ENCODE measurements at regions not wholly inside any gene's neighbourhood (a gene's known extent, or its start where the extent isn't known, plus 50 kb on each side); places are given as distances from the start of the nearest gene placed in this dataset.

DNA sequence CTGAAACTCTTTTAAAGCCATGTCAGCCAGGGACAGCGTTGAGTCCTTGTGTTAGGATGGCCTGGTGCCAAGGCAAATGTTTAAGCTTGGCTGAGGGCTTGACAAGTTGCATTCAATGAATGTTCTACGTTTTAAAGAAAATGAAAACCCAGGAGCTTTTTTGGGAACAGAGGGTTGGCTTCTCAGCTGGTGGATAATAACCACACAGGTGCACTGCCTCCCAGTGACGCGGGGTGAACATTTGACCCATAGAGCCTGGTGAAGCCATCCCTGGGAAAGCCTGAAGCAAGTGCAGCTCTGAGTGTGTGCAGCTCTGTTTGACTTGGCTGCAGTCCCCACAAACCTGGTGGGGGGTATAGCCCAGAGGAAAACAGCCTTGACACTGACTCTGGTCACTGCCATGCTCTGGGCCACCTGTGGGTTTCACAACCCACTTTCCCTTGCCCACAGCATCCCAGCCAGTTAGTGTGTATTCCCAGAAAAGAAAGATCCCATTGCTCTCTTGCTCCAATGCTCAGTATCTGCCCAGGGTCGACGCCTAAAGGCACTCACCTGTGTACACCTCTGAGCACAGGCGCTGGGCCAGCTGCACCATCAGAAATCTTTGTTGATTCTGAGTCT, 874.9 kb downstream of the RNF144A start:
- DNase-seq (ENCODE audit: low read depth): no peak

DNA sequence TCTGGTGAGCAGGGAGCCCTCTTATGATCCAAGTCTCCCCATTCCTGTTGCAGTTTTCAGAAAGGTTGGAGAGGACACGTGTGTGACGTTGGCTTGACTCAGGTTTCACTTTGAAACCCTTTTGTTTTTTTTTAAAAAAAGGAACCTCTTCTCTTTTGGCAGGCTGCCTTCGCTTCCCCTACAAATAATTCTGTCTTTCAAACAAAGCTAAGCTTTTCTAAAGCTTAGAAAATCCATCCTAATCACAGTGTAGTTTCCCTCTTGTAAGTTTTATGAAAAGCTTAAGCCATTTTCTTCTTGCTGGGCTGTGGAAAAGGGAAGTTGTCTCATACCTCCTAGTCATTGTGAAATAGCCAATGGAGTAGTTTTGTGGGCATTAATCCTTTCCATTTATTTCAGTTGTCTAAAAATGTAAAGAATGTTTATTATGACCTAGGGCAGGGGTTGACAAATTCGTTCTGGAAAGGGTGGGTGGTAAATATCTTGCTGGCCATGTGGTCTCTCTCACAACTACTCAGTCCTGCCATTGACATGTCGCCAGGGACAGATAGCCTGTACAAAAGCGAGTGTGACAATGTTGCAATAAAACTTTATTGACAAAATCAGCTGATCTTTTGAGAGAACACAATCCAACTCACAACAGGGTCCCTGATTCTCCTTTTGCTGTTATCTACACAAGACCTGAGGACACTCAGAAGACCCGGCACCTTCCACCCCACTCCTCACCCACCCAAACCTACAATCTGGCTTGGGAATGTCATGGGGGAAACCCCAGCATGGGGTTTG, 878.8 kb downstream of the RNF144A start:
- DNase-seq (ENCODE audit: low read depth): peak; percentile 11

DNA sequence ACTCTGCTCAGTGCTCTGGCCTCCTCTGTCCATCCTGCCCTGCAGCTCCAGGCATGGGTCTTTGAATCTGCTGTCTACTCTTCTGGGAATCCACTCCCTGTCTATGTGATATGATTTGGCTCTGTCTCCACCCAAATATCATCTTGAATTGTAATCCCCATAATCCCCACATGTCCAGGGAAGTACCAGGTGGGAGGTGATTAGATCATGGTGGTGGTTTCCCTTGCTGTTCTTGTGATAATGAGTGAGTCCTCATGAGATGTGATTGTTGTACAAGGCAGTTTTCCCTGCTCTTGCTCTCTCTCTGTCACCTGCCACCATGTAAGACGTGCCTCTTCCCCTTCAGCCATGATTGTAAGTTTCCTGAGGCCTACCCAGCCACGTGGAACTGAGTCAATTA, 881.8 kb upstream of the ID2 start:
- DNase-seq (ENCODE audit: low read depth): no peak

DNA sequence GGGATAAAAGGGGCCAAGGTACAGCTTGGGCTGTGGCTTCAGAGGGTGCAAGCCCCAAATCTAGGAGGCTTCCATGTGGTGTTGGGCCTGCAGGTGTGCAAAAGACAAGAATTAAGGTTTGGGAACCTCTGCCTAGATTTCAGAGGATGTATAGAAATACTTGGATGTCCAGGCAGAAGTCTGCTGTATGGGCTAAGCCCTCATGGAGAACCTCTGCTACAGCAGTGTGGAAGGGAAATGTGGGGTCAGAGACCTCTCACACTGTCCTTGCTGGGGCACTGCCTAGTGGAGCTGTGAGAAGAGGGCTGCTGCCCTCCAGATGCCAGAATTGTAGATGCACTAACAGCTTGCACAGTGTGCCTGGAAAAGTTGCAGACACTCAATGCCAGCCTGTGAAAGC, 880.6 kb upstream of the ID2 start:
- DNase-seq (ENCODE audit: low read depth): no peak

DNA sequence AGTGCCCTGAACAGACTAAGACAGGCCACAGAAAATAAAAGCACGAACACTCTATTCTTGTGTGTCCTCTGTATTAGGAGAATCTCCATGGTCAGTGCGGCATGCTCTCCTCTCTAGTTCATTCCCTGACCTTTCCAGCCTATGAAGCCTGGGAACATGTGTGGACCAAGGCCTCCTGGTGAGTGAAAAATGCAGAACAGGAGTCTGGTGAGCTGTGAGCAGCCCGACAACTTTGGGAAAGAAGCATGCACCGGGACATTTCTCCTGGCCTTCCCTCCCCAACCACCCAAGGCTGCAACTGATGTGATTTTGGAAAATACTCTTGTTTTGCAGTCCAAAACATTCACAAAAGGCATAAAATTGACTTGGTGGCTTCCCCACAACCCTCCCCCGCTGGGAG, 878.3 kb upstream of the ID2 start:
- DNase-seq (ENCODE audit: low read depth): no peak

DNA sequence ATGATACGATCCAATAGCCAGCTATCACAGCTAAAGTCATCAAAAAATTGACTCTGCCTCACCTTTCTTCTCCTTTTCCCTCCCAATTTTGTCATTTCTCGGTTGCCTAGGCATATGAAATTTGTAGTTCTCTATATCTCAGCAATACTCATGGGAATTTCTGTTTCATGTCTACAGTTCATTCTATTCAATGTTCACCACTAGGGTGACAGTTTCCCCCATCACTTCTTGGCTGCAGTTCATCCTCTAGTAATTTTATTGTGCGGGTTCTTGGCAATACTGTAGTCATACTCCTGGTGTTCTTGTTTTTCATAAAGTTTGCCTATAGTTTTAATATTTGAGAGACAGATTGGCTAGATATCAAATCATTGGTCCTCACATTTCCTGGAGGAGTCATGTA, 872.2 kb upstream of the ID2 start:
- DNase-seq (ENCODE audit: low read depth): no peak

DNA sequence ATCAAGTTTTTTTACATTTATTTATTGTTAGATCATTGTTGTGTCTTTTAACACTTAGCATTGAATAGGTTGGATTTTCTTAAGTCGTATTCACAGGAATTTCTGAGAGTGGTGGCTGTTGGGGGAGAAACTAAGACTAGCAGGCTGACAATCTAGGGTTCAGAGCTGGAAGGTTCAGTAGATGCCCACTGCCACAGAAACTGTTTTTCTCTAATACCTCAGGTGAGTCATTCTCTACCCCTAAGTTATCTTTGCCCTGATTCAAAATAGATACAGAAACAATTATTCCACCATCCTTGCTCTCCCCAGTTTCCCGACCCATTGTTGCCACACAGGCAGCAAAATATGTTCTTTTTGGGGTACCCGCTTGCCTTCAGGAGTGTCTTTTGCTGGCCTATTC, 870.8 kb upstream of the ID2 start:
- no peak for DNase-seq (ENCODE audit: low read depth)

DNA sequence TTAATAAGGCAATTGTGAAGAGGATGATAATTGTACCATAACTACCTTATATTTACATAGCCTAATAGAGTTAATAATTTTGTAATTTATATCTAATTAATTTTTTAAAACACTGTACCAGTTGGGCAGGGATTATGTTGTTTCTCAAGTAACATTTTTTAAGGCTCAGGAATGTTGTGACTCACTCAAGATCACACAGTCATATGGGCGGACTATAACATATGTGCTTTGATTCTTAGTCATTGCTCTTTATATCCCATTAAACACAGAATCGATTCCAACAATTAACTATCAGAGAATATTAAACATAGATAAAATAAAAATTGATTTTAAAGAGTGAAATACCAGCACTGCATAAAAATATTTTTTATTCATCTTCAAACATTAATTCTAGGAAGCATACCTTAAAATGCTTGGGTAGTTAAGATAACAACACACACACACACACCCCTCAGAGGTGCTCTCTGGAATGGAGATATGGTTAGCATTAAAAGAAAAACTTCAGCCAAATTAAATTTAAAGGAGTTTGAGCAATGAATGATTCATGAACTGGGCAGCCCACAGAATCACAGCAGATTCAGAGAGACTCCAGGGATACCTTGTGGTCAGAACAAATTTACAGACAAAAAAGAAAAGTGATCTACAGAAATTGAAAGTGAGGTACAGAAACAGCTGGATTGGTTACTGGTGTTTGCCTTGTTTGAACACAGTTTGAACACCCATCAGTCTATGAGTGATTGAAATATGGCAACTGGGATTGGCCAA, 869.4 kb upstream of the ID2 start:
- peak; percentile 72 for DNase-seq (ENCODE audit: low read depth)

DNA sequence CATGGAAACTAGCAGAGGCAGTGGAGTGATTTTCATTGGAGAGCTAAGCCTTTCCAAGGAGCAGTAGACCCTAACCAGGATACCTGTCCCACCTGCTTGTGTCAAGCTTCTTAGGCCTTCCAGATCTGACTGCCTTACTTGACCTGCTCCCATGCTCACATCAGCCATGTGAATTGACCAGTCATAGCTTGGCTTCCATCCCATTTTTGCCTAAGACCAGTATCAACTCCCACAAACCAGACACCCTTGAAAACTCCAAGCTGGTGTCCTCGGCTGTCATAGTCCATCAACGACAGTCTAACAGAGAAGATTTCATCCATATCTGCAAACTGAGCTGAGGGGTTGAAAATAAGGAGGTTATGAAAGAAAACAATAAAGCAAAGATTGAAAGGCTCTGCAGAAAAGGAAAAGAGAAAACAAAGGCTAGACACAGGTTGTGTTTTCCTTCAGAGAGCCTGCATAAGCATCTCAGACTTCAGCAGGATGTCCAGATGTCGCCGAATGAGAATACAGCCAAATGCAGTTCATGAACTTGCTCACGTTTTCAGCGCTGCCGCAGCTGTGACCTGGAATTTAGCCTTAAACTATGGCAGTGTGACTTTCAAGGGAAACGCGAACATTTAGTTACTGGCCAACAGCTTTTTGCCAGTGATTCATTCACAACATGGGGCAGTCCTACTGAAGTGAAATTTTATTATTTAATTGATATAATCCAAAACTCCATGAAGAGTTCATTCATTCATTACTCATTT, 868.1 kb upstream of the ID2 start:
- DNase-seq (ENCODE audit: low read depth): no peak

DNA sequence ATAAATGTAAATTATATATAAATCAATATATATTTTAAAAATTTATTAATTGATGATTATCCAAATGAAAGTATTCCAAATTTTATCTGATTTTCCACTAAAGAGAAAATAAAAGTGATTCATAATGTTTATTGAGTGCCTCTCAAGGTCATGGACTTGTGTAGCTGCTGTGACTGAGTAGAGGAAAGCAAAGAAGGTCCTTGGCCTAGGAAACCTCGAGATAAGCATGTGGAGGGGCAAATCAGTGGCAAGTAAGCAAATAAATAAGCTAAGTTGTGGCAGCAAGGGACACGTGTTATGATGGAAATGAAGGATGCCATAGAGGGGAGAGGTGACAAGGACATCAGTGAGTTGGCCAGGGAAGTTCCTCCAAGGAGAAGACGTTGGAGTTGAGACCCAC, 866.1 kb upstream of the ID2 start:
- no peak for DNase-seq (ENCODE audit: low read depth)

DNA sequence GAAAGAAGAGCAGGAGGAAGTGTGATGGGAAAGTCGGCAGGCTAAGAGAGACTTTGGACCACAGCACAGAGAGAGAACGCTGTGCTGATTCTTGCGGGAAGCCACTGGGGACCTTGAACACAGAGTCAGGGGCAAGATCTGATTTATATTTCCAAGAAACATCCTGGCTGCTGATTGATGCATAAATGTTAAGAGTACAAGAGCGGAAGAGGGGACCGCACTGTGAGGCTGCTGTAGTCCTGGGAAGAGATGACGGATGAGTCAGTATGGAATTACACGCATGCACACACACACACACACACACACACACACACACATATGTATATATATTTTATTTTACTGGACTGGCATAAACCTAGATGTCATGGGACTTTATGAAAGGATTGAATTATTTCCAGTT, 865.6 kb upstream of the ID2 start:
- DNase-seq (ENCODE audit: low read depth): no peak

DNA sequence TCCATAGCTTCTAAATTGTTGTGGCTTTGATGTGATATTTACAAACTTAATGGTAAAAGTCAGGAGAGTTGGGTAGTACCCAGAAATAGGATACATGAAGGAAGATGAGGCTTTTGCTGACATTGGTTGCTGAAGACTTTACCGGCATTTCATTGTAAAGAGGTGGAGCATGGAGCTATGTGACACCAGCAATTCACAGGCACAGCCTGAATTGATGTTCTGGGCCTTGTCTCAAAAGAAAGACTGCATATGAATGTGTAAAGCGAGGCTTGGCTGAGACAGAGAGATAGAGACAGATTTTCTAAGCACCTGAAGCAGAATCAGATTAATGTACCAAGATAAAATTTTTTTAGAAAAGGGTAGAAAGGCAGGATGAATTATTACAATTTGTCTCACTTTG, 864.9 kb upstream of the ID2 start:
- DNase-seq (ENCODE audit: low read depth): no peak

DNA sequence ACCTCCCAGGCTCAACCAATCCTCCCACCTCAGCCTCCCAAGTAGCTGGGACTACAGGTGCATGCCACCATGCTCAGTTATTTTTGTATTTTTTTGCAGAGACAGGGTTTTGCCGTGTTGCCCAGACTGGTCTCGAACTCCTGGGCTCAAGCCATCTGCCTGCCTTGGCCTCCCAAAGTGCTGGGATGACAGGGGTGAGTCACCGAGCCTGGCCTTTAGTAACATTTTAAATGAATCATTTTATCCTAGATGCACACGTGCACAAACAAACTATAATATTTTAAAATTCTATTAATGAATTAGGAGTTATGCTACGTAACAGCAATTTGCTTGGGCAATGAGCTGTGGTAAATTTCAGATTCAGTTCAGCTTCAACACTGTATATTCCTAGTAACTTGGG, 862.5 kb upstream of the ID2 start:
- DNase-seq (ENCODE audit: low read depth): no peak

DNA sequence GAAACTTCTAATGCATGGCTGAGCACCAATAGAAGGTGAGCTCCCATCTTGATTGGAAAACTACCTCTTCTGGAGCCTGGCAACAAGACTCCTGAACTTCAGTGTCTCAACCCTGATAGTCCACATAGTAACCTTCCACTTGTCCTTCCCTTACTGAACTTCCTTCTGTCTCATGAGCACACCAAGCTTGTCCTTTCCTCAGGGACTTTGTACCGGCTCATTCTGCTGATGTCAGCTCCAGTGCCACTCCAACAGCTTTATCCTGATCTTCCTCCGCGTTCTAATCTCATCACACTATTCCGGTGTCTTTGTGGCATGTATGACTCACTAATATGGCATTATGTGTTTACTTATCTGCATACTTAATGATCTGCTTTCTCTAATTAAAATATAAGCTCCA, 862.0 kb upstream of the ID2 start:
- DNase-seq (ENCODE audit: low read depth): no peak

DNA sequence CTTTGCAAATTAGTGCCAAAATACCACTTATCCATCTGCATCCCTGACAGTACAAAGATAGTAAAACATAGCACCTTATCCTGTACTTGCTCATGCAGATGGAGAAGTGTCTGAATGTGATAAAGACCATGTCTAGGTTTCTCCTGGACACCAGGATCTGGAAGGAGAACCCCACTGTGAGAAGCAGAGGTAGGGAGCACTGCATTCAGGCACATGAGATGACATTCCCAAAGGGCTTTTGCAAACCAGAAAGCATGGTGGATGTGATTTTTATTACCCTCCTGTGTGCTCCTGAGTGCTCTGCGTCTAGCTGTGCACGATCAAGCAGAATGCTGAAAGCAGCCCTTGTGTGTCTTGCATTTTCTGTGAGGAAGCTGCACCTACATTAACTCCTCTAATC, 857.6 kb upstream of the ID2 start:
- no peak for DNase-seq (ENCODE audit: low read depth)

DNA sequence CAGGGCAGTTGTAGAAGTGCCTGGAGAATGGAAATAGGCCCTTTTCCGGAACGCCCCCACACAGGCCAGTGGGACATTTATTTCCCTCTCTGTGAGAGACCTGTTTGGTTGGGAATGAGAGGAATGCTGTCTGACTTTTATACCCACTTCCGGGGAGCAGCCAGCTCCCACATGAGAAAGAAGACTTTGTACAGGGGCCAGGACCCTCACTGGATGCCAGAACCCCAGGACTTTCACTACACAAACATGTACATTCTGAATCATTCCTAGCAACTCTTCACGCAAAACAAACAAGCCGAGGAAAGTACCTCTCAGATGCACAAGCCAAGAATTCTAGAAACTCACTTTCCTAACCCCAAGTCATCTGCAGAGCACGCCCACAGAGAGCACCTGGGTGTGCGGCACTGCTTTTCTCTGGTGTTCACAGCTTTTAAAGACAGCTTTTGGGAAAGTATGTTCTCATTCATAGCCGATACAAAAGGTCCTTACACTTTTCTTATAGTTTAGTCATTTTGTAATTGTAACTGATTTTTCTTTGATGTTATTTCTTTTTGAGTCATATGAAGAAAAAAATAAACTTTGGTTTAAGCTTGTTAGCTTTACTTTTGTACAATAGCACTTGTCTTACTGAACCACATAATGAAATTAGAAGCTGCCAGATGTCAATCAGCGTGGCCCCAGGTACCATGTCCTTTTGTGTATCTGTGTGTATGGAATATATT, 856.1 kb upstream of the ID2 start:
- DNase-seq (ENCODE audit: low read depth): peak; percentile 75

DNA sequence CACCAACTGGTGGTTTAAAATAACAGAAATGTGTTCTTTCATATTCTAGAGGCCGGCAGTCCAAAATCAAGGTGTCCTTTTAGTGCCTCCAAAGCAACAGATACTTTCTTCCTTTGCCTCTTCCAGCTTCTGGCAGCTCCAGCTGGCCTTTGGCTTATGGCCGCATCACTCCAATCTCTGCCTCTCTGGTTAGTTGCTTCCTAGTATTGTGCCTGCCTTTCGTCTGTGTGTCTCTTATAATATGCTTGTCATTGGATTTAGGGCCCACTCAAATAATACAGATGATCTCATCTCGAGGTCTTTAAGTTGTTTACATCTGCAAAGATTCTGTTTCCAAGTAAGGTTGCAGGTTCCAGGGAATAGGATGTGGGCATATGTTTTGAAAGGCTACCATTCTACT, 855.2 kb upstream of the ID2 start:
- no peak for DNase-seq (ENCODE audit: low read depth)

DNA sequence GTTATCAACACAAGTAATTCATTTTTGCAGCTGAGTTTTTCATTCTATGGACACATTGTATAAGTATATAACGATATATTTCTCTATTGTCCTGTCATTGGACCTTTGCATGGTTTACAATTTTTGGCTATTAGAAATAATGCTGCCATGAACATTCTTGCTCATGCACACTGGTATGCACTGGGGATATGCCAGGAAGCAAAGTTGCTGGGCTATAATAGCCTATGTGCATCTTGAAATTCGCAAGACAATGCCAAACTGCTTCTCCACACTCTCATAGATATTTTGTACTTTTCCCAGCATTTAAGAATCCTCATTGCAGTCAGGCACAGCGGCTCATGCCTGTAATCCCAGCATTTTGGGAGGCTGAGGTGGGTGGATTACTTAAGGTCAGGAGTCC, 852.6 kb upstream of the ID2 start:
- DNase-seq (ENCODE audit: low read depth): no peak

DNA sequence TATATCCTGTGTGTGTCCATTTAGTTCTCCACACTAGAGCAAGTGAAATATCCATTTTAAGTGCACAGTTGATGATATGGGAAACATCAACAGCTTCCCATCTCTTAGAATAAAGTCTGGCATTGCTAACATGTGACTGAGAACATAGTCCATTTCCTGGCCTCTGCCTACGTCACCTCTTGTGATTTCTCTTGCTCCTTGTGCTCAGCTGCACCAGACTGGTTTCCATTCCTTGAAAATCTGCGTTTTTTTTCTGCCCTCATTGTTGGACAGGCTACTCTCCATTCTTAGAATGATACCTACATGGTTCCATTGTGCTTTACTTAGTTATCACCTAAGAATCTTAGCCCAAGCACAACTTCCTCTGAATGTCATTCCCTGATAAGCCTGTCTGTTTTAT, 851.2 kb upstream of the ID2 start:
- DNase-seq (ENCODE audit: low read depth): no peak

DNA sequence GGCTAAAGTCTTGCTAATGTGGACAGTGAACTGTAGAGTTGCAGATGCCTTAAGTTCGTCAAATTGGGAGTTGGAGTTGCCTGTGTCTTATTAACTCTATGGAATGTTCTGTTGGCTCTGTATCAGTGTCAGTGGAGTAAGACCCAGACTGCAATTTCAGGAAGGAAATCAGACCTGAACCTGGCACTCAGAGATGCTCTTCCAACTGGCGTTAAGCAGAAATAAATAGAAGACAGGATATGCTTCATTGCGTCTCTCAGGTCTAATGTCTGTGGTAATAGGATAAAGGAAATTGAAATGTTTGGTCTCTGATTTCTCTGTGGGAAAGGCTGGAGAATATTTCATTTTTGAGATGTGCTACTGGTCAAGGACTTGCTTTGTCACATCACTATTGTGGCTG, 846.7 kb upstream of the ID2 start:
- no peak for DNase-seq (ENCODE audit: low read depth)

Data from HT1080 (cell line).